GM19395 (cell line): ENCODE measurements at regions not wholly inside any gene's neighbourhood (a gene's known extent, or its start where the extent isn't known, plus 50 kb on each side); places are given as distances from the start of the nearest gene placed in this dataset.

ENCODE experiments used
- ATAC-seq: cut with Tn5 transposase; IDR thresholded peaks from one replicate; pipeline ENCODE4 v1.9.1; 2021; ENCODE audit warnings: mild to moderate bottlenecking, moderate library complexity; ENCODE audit not compliant: unreplicated experiment

DNA sequence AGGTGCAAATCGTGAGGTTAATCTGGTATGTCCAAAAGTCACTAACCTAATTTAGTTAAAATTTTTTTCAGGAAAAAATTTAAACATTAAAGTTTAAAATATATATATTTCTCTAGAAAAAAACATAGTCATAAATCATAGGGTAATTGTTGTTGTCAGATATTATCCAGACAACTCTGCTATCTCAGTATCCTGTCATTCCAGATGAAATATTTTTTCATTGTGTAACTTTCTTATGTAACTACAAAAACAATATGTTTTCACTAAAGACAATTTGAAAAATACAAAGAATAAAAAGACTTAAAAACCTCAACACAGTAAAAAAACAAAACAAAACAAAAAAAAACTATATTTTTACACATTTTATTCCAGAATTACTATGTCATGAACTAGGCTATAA is 57.6 kb downstream of the TENT5A start:
- no peak for ATAC-seq

DNA sequence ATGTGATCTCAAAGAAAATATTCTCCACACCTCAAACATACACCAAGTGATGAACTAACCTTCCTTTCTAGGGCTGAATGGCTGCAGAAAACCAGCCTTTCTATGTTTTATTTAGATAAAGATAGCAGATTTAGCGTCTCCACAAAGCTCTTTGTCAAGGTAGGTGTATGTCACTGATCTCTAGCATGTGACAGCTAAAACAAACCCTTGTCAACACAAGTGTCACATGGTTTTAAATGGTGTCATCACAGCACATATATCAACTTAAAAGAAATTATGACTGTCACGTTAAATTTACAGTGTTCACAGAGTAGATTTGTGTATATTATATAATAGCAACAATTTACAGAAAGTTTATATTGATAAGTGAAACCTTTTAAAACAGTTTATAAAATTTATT is 58.3 kb downstream of the TENT5A start:
- ATAC-seq: no peak

DNA sequence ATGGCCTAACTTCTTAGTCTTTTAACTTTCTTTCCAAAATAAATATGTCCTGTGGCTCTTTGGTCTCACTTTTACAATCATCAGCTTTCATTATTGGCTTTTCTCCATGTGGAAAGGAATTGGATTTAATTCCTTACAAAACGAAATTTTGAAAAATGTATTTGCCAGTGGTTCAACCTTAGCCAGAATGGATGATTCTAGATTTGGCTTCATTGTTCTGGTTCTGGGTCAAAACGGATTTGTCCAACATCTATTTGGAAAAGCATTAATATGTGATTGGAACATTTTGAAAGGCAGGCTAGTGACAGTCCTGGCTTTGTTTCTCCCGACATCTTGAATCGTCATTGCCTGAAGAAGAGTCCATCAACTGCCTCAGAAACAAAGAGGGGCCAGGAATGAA is 59.2 kb downstream of the TENT5A start:
- ATAC-seq: no peak

- no peak for ATAC-seq
These were observed 62.4 kb downstream of the TENT5A start for GRCh38 chr6:81690073-81690472.

DNA sequence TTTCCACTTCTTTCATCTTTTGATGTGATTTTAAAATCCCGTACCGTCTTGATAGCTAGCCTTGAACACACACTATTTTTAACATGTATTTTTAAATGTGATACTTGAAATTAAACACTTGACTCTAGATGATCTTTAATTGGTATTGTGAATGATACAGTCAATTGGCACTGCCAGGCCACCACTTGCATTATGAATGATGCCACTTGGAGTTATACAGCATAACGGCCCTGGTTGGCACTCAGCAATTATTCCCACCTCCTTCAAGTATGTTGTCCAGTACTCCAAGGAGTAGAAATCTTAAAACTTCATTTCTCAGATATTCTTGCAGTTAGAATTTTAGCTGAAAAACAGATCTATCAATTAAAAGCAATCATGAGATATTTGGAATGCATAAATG is 62.9 kb downstream of the TENT5A start:
- ATAC-seq: no peak

GRCh38 chr6:81683912-81684311 is 68.6 kb downstream of the TENT5A start:
- no peak for ATAC-seq

GRCh38 chr6:81682858-81683620 is 69.4 kb downstream of the TENT5A start:
- ATAC-seq: no peak

- no peak for ATAC-seq
These were observed 70.2 kb downstream of the TENT5A start for GRCh38 chr6:81682235-81682795.

GRCh38 chr6:81669445-81669844 is 83.0 kb downstream of the TENT5A start:
- ATAC-seq: no peak

DNA sequence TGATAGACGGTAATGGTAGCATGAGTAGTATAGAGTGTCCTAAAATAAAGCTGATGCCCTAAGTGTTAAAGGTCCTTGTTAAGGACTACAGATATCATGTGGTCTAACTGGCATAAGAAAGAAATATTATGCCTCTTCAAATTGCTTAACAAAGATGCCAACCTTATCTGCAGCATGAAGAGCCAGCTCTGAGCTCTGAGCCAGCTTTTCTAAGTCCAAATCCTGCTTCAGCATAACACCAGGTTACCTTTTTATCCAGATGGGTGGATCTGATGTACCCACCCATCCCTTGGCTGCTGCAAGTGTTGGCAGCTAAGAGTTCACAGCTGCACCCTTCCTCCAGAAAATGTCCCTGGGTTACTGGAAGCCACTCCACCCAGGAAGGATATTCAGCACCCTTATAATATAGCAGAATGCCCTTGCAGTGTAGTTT is 83.8 kb downstream of the TENT5A start:
- no peak for ATAC-seq

DNA sequence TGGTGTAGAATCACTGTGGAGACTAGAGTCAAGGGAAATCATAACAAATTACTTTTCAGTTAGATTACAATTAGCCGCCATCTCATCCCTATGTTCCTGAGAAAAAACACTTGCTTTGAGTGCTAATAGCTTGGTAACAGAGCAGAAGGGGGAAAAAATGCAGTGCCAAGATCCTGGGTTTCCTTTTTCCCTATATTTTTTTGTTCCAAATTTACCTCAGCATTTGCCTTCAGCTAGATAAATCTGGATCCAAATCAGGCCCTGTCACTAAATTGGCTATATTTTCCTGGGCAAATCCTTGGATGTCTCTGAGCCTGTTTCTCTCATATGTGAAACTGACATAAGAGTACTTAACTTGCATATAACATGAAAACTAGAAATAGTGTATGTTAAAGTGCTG is 86.0 kb downstream of the TENT5A start:
- no peak for ATAC-seq

- no peak for ATAC-seq
These were observed 96.2 kb downstream of the TENT5A start for GRCh38 chr6:81656231-81656630.

DNA sequence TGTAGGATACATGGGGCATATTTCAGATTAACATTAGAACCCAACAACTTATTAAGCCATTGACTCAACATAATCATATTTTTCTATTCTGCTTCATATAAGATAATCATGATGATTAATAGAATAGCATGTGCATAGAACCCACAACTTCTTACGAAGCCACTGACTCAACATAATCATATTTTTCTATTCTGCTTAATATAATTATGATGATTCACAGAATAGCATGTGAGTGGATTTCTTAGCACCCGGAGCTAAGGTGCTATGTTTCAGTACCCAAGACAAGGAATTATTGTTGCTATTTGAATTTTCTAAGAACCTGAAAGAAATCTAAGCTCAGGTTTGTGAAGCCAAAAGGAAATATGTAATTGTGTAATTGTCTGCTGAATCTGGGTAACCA is 96.8 kb downstream of the TENT5A start:
- no peak for ATAC-seq

DNA sequence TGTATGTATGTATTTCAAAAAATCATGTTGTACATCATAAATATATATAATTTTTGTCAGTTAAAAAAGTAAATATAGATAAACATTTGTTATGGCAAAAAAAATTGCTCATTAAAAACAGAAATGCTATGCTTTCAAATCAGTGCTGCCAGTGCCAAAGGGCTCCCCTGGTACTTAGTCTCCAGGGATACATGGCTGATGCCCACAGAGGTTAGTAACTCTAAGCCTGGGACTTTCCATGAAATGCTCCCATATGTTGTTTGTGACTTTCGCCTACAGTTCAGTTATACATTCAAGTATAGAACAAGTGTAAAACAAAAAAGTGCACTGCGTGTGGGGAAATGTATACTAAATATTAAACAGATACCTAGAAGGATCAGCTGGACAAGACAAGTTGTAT is 104.0 kb downstream of the TENT5A start:
- no peak for ATAC-seq

DNA sequence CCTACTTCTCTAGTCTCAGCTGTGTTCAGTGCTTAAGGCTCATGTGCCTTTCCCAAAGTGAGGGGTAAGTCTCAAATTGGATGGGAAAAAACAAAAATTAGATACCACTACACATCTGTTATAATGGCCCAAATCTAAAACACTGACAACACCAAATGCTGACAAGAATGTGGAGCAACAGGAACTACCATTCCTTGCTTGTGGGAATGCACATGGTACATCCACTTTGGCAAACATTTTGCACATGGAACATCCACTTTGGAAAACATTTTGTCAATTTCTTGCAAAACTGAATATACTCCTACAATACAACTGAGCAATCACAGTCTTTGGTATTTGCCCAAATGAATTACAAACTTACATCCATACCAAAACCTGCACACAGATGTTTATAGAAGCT is 109.3 kb downstream of the TENT5A start:
- ATAC-seq: no peak

GRCh38 chr6:81640891-81641290 is 111.6 kb downstream of the TENT5A start:
- ATAC-seq: no peak

GRCh38 chr6:81640126-81640525 is 112.4 kb downstream of the TENT5A start:
- ATAC-seq: no peak

- ATAC-seq: no peak
These were observed 114.1 kb downstream of the TENT5A start for GRCh38 chr6:81638366-81638765.

DNA sequence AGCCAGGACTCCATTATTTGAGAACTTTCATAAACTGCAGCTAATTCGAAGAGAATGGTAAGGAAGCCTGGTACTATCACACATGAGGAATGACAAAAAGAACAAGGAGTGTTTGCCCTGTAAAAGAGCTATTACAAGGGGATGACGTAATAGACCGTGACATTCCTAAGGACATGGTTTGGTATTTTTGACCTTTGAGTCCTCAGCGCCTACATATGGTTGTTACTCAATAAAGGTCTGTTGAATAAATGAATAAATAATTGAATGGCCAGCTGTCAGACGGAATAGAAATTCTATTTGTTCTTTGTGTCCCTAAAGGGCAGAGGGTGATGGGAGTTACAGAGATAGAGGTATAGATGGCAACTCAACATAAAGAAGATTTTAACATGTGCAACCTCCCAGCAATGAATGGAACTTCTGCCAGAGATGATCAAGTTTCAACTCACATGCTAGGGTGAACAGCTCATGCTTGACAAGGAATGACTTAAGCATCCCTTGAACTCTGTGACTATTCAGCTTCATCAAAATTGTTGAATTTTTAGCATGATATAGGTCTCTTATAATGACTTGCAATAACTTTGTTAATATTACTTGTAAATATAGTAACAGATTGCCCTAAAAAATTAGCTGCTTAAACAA is 115.4 kb downstream of the TENT5A start:
- ATAC-seq: no peak

DNA sequence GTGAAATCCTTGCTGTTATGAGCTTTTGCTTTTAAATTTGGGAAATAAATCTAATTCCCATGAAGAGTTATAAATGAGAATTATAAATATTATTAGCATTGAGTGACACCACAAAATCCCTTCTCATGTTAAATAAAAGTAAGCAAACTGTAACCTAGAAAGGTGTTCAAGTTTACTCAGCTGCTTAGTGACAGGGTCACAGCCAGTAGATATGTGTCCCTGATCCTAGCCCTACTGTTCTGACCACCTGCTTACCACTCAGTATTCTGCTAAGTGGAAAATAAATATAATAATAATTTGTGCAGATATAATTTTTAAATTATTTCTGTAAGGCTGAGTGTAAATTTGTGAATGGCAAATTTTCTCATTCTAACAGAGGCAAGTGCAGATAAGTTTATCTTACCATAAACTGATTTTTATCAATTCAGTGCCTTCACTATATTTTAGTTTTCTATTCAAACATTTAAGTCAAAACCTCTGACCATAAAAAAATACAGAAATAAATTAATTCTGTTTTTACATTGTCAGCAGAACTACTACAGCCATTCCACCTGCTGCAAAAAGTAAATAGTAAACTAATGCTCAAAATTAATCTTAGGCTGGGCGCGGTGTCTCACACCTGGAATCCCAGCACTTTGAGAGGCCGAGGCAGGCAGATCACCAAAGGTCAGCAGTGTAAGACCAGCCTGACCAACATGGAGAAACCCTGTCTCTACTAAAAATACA is 118.2 kb downstream of the TENT5A start:
- no peak for ATAC-seq

DNA sequence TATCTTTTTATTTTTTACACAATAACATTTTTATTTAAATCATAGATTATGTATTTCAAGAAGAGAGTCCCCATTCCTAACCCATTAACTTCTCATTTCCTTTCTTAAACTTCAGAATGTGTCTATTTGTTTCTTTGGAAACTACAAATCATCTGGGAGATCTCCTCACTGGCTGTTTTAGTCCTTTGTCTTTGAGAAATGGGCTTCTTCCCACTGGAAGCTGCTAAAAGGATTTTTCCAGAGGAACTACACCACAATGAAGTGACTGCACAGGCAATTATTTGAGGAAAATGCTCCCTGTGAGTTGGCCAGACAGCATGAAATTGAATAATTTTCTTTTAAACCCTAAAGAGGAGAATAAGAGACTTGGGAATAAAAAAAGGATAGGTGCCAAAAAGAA is 119.1 kb downstream of the TENT5A start:
- ATAC-seq: no peak

- ATAC-seq: no peak
These were observed 121.8 kb downstream of the TENT5A start for GRCh38 chr6:81630719-81631118.
